ENCODE measurements at regions not wholly inside any gene's neighbourhood (a gene's known extent, or its start where the extent isn't known, plus 50 kb on each side); places are given as distances from the start of the nearest gene placed in this dataset.

- TF ChIP-seq REST (IDR thresholded peaks at IDR 0.05; ENCODE audit: low read depth): no peak
- TF ChIP-seq EZH2 (IDR thresholded peaks at IDR 0.05): no peak
- no peak for TF ChIP-seq POLR2AphosphoS5 (IDR thresholded peaks at IDR 0.05; ENCODE audit: low read depth, low read length)
- no peak for TF ChIP-seq CTCF (IDR thresholded peaks at IDR 0.05 in 2 of 3, conservative IDR thresholded peaks at IDR 0.05 in 1 of 3; ENCODE audit: borderline replicate concordance in 1 of 3, insufficient read depth in 1 of 3, low read depth in 2 of 3, low read length in 2 of 3)
Measured at GRCh38 chr20:6698723-6699122, 68.8 kb upstream of the BMP2 start.

All from HCT116 (cell line).